NB4 (cell line): ENCODE measurements at regions not wholly inside any gene's neighbourhood (a gene's known extent, or its start where the extent isn't known, plus 50 kb on each side); places are given as distances from the start of the nearest gene placed in this dataset.

ENCODE experiments used
- DNase-seq: peaks from one replicate; pipeline ENCODE4 v3.0.0; 2010; ENCODE audit warnings: low read depth
- H3K4me3 ChIP-seq: one replicate; pipeline ENCODE4 v1.5.1; 2011; ENCODE audit warnings: mild to moderate bottlenecking, low read depth, low read length, moderate library complexity
- CTCF ChIP-seq: IDR thresholded peaks from one replicate; pipeline ENCODE4 v1.5.1; 2012; ENCODE audit warnings: low read depth, low read length
- MAX ChIP-seq: IDR thresholded peaks from 2 replicates; pipeline ENCODE4 v1.6.1; 2011; ENCODE audit warnings: low read depth, low read length
- MYC ChIP-seq: IDR thresholded peaks from 2 replicates; pipeline ENCODE4 v1.6.1; 2011; ENCODE audit warnings: low read depth, low read length
- POLR2A ChIP-seq: IDR thresholded peaks from 2 replicates; pipeline ENCODE4 v1.6.1; 2011; ENCODE audit warnings: mild to moderate bottlenecking; ENCODE audit not compliant: insufficient read length; ENCODE audit errors: extremely low read depth

GRCh38 chr2:3082705-3083104 lies 294.9 kb downstream of the EIPR1 start:
- TF ChIP-seq MYC (no peak), CTCF (no peak), POLR2A (no peak), MAX (no peak)
- no peak overlapping the region for H3K4me3 ChIP-seq
- no peak for DNase-seq

GRCh38 chr2:3079959-3080948 lies 297.4 kb downstream of the EIPR1 start:
- no peak overlapping the region for H3K4me3 ChIP-seq
- TF ChIP-seq MAX (no peak), CTCF (no peak), POLR2A (no peak), MYC (no peak)
- DNase-seq = no peak

- no peak for TF ChIP-seq MYC
- TF ChIP-seq POLR2A = no peak
- no peak for TF ChIP-seq MAX
- TF ChIP-seq CTCF = no peak
- no peak overlapping the region for H3K4me3 ChIP-seq
- no peak for DNase-seq
Measured at GRCh38 chr2:3079466-3079865, 298.2 kb downstream of the EIPR1 start.

GRCh38 chr2:3078684-3079083 lies 298.9 kb downstream of the EIPR1 start:
- H3K4me3 ChIP-seq = no peak overlapping the region
- TF ChIP-seq POLR2A (no peak), MAX (no peak), CTCF (no peak), MYC (no peak)
- DNase-seq = no peak

GRCh38 chr2:3076848-3077642 lies 300.6 kb downstream of the EIPR1 start:
- DNase-seq = no peak
- H3K4me3 ChIP-seq = no peak overlapping the region
- TF ChIP-seq MAX (no peak), MYC (no peak), CTCF (no peak), POLR2A (no peak)
